ENCODE measurements at regions not wholly inside any gene's neighbourhood (a gene's known extent, or its start where the extent isn't known, plus 50 kb on each side); places are given as distances from the start of the nearest gene placed in this dataset.

- intact Hi-C loops (cut with DNase I), result loop anchor here (1.0 to 5.0 kb wide), 2 partner anchors 185 to 238 kb away; no protein-coding TSS in a partner anchor
- ATAC-seq (ENCODE audit: poor library complexity) (peak; percentile 90), DNase-seq (no peak)
Observed at GRCh38 chr5:126354012-126354857, 69.0 kb upstream of the GRAMD2B start.

- intact Hi-C loops (cut with DNase I), result loop anchor here (1.0 to 5.0 kb wide), 2 partner anchors 184 to 237 kb away; no protein-coding TSS in a partner anchor
- ATAC-seq (ENCODE audit: poor library complexity), result no peak
- DNase-seq, result no peak
Observed at GRCh38 chr5:126354858-126355731, 68.1 kb upstream of the GRAMD2B start.

DNA sequence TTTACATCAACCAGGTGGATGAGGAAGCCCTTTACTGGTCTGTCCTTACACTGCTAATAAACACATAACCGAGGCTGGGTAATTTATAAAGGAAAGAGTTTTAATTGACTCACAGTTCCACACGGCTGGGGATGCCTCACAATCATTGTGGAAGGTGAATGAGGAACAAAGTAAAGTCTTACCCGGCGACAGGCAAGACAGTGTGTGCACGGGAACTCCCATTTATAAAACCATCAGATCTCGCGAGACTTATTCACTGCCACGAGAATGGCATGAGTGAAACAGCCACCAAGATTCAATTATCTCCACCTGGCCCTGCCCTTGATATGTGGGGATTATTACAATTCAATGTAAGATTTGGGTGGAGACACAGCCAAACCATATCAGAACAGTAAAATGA lies 67.3 kb upstream of the GRAMD2B start:
- intact Hi-C loops (cut with DNase I), result no loop called here
- no peak for ATAC-seq (ENCODE audit: poor library complexity)
- DNase-seq, result no peak

DNA sequence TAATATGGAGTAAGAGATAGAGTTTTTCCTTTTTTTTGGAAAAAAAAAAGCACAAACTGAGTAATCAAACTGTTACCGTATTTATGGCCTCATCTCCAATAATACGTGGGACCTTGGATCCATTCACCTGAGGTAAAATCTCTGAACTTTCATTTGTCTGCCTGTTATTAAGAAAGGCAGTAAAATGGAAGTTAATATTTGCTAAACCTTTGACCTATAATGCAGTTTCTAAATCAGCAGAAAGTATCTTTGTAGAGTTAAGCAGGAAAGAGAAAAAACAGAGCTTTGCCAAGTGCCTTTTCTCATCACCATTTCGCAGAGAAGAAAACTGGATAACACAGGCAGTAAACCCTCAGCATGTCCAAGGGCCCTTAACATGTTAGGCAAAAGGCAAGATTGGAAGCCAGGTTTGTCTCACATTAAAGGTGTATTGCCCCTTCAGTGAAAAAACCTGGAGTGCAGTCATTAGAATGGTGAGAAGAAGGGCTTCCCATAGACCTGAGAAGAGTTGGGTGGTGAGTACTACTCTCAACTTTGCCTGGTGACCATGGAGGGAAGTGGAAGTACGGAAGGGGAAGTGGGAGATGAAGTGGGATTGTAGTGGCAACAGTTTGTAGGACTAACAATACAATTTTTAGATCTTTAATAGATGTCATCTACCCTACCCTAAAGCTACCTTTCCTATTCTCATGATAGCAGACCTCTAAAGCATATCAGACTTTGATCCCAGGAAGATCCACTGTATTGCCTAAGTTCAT lies 65.4 kb upstream of the GRAMD2B start:
- DNase-seq (no peak), ATAC-seq (ENCODE audit: poor library complexity) (no peak)
- intact Hi-C loops (cut with DNase I), result no loop called here

- DNase-seq (no peak), ATAC-seq (ENCODE audit: poor library complexity) (no peak)
- intact Hi-C loops (cut with DNase I), result no loop called here
Observed at GRCh38 chr5:126358525-126358924, 64.7 kb upstream of the GRAMD2B start.

- no peak for DNase-seq
- ATAC-seq (ENCODE audit: poor library complexity), result no peak
- intact Hi-C loops (cut with DNase I), result no loop called here
Observed at GRCh38 chr5:126359884-126360283, 63.3 kb upstream of the GRAMD2B start.

- DNase-seq (no peak), ATAC-seq (ENCODE audit: poor library complexity) (no peak)
- intact Hi-C loops (cut with DNase I), result no loop called here
Observed at GRCh38 chr5:126360467-126360866, 62.7 kb upstream of the GRAMD2B start.

DNA sequence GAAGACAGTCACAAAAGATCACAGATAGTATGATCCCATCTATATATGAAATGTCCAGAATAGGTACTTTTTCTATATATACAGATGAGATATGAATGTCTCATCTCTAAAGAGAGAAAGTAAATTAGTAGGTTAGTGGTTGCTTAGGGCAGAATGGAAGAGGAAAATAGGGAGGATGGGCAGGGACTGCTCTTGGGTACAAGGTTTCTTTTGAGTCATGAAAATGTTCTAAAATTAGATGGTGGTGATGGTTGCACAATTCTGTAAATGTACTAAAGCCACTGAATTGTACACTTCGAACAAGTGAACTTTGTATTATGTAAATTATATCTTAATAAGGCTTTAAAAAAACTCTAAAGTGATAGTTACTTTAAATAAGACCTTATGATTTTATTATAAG lies 59.6 kb upstream of the GRAMD2B start:
- ATAC-seq (ENCODE audit: poor library complexity), result no peak
- intact Hi-C loops (cut with DNase I), result no loop called here
- DNase-seq, result no peak

GRCh38 chr5:126364206-126364902 lies 58.9 kb upstream of the GRAMD2B start:
- ATAC-seq (ENCODE audit: poor library complexity), result no peak

GRCh38 chr5:126365446-126366198 lies 57.6 kb upstream of the GRAMD2B start:
- DNase-seq, result no peak
- no peak for ATAC-seq (ENCODE audit: poor library complexity)
- intact Hi-C loops (cut with DNase I), result no loop called here

More at GRCh38 chr5:126364206-126364902, 58.9 kb upstream of the GRAMD2B start:
- intact Hi-C loops (cut with DNase I), result no loop called here
- DNase-seq, result no peak

- intact Hi-C loops (cut with DNase I), result no loop called here
- ATAC-seq (ENCODE audit: poor library complexity) (no peak), DNase-seq (no peak)
Observed at GRCh38 chr5:126366199-126366560, 57.0 kb upstream of the GRAMD2B start.

- DNase-seq, result no peak
- no peak for ATAC-seq (ENCODE audit: poor library complexity)
- intact Hi-C loops (cut with DNase I), result no loop called here
Observed at GRCh38 chr5:126368239-126368812, 54.9 kb upstream of the GRAMD2B start.

DNA sequence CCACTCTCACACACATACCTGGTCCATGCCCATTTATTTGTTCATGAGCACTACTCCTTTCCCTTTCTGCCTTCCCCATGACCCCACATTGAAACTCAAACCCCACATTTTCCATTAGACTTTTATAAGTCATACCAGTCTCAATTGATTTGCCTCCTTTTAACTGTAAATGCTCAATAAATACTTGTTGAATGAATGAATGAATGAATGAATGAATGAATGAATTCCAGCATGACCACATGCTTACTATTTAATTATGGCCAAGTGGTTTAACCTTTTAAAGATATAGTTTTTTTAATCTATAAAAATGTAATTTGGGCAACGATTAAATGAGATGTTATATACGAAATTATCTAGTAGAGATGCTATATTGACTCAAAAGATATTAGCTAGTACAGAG lies 54.1 kb upstream of the GRAMD2B start:
- ATAC-seq (ENCODE audit: poor library complexity) (no peak), DNase-seq (no peak)
- intact Hi-C loops (cut with DNase I), result no loop called here

DNA sequence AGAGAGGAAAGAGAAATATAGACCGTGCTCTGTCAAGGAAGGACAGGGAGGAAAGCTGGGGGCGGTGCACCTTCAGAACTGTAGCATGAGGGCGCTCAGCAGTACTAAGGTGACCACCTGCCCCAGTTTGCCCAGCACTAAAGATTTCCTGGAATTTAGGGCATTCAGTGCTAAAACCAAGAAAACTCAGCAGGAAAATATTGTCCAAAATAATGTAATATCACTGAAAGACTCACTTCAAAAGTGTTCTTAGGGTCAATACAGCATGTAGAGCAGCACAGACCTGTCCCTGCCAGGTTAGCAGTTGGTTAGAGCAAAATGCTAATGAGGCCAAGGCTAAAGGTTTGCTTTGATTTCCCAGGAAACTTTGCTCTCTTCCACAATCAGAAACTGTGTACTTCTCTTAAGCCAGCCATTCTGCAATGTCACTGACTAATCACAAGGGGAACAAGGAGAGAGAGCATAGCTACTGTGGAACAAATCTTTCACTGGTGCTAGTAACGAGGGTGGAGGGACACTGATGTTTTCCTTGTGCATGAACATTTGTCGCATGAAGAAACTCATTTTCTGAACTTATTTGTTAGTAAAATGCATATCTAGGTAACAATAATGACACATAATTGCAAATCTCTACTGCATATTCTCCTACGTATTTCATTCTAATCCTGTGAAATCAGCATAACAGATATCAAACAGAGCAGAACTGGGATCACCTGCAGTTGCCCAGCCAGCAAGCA lies 53.0 kb upstream of the GRAMD2B start:
- DNase-seq, result no peak
- intact Hi-C loops (cut with DNase I), result no loop called here
- peak; percentile 78 for ATAC-seq (ENCODE audit: poor library complexity)

DNA sequence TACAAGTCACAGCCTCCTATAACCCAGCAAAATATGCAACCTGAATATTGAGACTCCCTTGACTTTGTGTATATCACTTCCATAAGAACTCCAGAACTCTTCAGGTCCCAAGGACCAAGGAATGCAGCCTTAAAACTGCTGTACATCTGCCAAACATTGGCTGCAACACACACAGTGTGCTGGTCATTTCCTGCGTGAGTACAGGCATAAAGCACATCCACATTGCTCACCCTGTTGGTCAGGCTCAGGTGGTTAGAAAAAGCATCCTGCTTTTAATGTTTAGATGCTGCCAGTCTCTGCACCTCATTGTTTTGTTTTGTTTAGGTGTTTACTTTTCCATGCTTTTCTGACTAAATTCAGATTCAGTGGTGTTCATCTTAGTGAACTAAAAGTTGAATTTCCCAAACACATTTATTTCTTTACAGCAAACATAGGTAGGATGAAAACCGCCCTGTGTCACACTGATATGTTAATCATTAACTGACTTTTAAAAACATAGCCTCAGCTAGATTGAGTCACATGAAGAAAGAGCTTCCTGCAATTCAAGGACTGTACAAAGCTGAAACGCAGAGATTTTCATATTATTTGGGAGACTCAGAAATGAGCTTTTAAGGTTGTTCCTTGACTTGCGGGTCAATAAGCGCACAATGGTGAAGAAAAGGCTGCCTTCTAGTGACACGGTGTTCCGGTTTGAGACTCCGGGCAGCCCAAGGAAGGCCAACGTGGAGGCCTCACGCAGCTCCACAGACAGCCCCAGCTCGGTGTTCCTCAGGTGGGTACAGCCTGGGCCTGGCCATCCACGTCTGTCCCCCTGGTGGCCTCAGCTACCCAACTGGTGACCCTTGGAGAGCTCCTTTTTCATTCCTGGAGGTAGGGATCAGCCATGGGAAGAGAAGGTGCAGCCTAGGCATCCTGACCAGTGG lies 52.2 kb upstream of the GRAMD2B start:
- peak; percentile 49 for ATAC-seq (ENCODE audit: poor library complexity)
- no peak for DNase-seq
- intact Hi-C loops (cut with DNase I), result no loop called here
